ENCODE measurements at regions not wholly inside any gene's neighbourhood (a gene's known extent, or its start where the extent isn't known, plus 50 kb on each side); places are given as distances from the start of the nearest gene placed in this dataset.

DNA sequence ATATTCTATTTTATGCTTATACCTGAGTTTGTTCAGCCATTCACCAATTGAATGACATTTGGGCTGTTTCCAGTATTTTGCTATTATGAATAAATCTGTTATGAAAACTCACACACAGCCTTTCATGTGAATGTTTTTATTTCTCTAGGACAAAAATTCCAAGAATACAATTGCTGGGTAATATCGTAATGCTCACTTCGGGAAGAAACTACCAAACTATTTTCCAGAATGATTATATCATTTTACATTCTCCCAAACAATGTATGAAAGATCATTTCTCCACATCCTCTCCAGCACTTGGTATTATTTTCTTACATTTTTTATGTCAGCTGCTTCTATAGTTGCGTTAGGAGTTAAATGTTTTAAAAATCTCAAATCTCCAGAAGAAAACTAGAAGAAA lies 58.3 kb upstream of the LHFPL2 start:
- no peak for TF ChIP-seq EP300 (IDR thresholded peaks at IDR 0.05; ENCODE audit: borderline replicate concordance)
- no peak for TF ChIP-seq TEAD4 (IDR thresholded peaks at IDR 0.05)
- no peak for TF ChIP-seq FOXM1 (IDR thresholded peaks at IDR 0.05; ENCODE audit: borderline replicate concordance, low read depth)
- TF ChIP-seq, protein P1, sequence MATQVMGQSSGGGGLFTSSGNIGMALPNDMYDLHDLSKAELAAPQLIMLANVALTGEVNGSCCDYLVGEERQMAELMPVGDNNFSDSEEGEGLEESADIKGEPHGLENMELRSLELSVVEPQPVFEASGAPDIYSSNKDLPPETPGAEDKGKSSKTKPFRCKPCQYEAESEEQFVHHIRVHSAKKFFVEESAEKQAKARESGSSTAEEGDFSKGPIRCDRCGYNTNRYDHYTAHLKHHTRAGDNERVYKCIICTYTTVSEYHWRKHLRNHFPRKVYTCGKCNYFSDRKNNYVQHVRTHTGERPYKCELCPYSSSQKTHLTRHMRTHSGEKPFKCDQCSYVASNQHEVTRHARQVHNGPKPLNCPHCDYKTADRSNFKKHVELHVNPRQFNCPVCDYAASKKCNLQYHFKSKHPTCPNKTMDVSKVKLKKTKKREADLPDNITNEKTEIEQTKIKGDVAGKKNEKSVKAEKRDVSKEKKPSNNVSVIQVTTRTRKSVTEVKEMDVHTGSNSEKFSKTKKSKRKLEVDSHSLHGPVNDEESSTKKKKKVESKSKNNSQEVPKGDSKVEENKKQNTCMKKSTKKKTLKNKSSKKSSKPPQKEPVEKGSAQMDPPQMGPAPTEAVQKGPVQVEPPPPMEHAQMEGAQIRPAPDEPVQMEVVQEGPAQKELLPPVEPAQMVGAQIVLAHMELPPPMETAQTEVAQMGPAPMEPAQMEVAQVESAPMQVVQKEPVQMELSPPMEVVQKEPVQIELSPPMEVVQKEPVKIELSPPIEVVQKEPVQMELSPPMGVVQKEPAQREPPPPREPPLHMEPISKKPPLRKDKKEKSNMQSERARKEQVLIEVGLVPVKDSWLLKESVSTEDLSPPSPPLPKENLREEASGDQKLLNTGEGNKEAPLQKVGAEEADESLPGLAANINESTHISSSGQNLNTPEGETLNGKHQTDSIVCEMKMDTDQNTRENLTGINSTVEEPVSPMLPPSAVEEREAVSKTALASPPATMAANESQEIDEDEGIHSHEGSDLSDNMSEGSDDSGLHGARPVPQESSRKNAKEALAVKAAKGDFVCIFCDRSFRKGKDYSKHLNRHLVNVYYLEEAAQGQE (IDR thresholded peaks at IDR 0.05; ENCODE audit: low read depth): no peak
- TF ChIP-seq CREB1 (IDR thresholded peaks at IDR 0.05; ENCODE audit: low read depth): no peak
- no peak for TF ChIP-seq YY1 (IDR thresholded peaks at IDR 0.05; ENCODE audit: low read depth)
- no peak for TF ChIP-seq CEBPB (IDR thresholded peaks at IDR 0.05)
- TF ChIP-seq, protein P2, sequence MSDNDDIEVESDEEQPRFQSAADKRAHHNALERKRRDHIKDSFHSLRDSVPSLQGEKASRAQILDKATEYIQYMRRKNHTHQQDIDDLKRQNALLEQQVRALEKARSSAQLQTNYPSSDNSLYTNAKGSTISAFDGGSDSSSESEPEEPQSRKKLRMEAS (IDR thresholded peaks at IDR 0.05): no peak
